ENCODE measurements at regions not wholly inside any gene's neighbourhood (a gene's known extent, or its start where the extent isn't known, plus 50 kb on each side); places are given as distances from the start of the nearest gene placed in this dataset.

- Mint-ChIP-seq H3K27ac (ENCODE audit: unreplicated experiment) (peak overlapping the region; percentile 90), H3K36me3 (ENCODE audit: unreplicated experiment) (no peaks in the 10 kb centered on the region), H3K9me3 (ENCODE audit: unreplicated experiment) (no peaks in the 10 kb centered on the region), H3K27me3 (ENCODE audit: unreplicated experiment) (no peaks in the 10 kb centered on the region), H3K4me3 (ENCODE audit: unreplicated experiment) (peak overlapping the region; percentile 9), H3K4me1 (ENCODE audit: unreplicated experiment) (peaks cover 50% of the 10 kb centered on the region)
- TF ChIP-seq CTCF (IDR thresholded peaks at IDR 0.05), result no peak
- peak; percentile 51 for DNase-seq (ENCODE audit: extremely low spot score, unreplicated experiment)
These were observed 108.1 kb upstream of the TPM1 start for GRCh38 chr15:62934236-62934971.

- H3K4me3 Mint-ChIP-seq (ENCODE audit: unreplicated experiment), result no peak overlapping the region
- no peak for TF ChIP-seq CTCF (IDR thresholded peaks at IDR 0.05)
- peaks cover 59% of the 10 kb centered on the region for H3K4me1 Mint-ChIP-seq (ENCODE audit: unreplicated experiment)
- peak; percentile 67 for DNase-seq (ENCODE audit: extremely low spot score, unreplicated experiment)
- H3K36me3 Mint-ChIP-seq (ENCODE audit: unreplicated experiment), result no peaks in the 10 kb centered on the region
- no peaks in the 10 kb centered on the region for H3K9me3 Mint-ChIP-seq (ENCODE audit: unreplicated experiment)
- no peaks in the 10 kb centered on the region for H3K27me3 Mint-ChIP-seq (ENCODE audit: unreplicated experiment)
- peak overlapping the region; percentile 90 for H3K27ac Mint-ChIP-seq (ENCODE audit: unreplicated experiment)
These were observed 107.1 kb upstream of the TPM1 start for GRCh38 chr15:62935300-62936081.

- Mint-ChIP-seq H3K9me3 (ENCODE audit: unreplicated experiment) (no peaks in the 10 kb centered on the region), H3K27ac (ENCODE audit: unreplicated experiment) (no peak overlapping the region), H3K36me3 (ENCODE audit: unreplicated experiment) (no peaks in the 10 kb centered on the region), H3K27me3 (ENCODE audit: unreplicated experiment) (no peaks in the 10 kb centered on the region), H3K4me1 (ENCODE audit: unreplicated experiment) (peaks cover 56% of the 10 kb centered on the region), H3K4me3 (ENCODE audit: unreplicated experiment) (no peak overlapping the region)
- DNase-seq (ENCODE audit: extremely low spot score, unreplicated experiment), result no peak
- no peak for TF ChIP-seq CTCF (IDR thresholded peaks at IDR 0.05)
These were observed 103.7 kb upstream of the TPM1 start for GRCh38 chr15:62938825-62939224.

GRCh38 chr15:62940093-62940754, 102.3 kb upstream of the TPM1 start:
- H3K4me3 Mint-ChIP-seq (ENCODE audit: unreplicated experiment), result peak overlapping the region; percentile 2
- no peak for TF ChIP-seq CTCF (IDR thresholded peaks at IDR 0.05)

More at GRCh38 chr15:62940093-62940754, 102.3 kb upstream of the TPM1 start:
- peak overlapping the region; percentile 93 for H3K27ac Mint-ChIP-seq (ENCODE audit: unreplicated experiment)
- no peaks in the 10 kb centered on the region for H3K27me3 Mint-ChIP-seq (ENCODE audit: unreplicated experiment)
- no peaks in the 10 kb centered on the region for H3K36me3 Mint-ChIP-seq (ENCODE audit: unreplicated experiment)
- H3K9me3 Mint-ChIP-seq (ENCODE audit: unreplicated experiment), result no peaks in the 10 kb centered on the region
- no peak for DNase-seq (ENCODE audit: extremely low spot score, unreplicated experiment)
- H3K4me1 Mint-ChIP-seq (ENCODE audit: unreplicated experiment), result peaks cover 44% of the 10 kb centered on the region

Data from osteocyte (in vitro differentiated cells).